ENCODE measurements at regions not wholly inside any gene's neighbourhood (a gene's known extent, or its start where the extent isn't known, plus 50 kb on each side); places are given as distances from the start of the nearest gene placed in this dataset.

- DNase-seq = no peak
Measured at GRCh38 chr15:25051399-25052154, 96.8 kb downstream of the SNRPN start.

DNA sequence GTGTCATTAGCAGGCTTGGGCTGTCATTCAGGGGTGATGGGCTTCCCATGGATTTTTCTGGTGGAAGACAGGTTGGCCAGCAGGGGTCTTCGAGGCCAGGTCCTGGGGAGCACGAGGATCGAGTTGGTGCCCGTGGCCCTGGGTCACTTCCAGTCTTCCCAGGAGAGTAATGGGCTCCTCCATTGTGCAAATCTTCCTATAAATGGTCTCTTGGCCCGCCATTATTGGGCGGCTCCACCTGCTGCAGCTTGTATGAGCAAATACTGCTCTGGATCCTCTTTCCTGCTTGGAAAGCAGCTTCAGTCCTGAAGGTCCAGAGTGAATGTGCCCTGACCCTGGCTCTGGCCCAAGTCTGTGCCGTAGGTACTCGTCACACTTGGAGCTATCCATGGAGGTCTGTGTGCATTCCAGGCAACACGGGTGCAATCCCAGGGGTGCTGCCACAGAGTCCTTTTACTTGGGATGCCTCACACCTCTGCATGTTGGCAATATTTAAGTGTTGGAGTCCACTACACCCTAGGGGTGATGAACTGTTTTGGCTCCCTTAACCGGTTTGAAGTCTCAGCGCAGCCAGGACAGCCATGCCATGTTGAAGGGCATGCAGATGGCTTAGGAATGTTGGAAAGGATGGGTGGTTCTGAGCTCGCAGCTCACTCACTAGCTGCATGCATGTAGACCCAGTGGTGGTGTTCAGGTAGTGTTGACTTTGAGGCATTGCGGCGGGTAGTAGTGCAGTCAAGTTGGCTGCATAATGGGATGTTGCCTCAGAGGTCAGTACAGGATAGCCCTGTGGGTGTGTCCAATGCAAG lies 97.6 kb downstream of the SNRPN start:
- DNase-seq = no peak

- no peak for DNase-seq
Measured at GRCh38 chr15:25053000-25053815, 98.4 kb downstream of the SNRPN start.

- DNase-seq = no peak
Measured at GRCh38 chr15:25054329-25054728, 99.5 kb downstream of the SNRPN start.

DNA sequence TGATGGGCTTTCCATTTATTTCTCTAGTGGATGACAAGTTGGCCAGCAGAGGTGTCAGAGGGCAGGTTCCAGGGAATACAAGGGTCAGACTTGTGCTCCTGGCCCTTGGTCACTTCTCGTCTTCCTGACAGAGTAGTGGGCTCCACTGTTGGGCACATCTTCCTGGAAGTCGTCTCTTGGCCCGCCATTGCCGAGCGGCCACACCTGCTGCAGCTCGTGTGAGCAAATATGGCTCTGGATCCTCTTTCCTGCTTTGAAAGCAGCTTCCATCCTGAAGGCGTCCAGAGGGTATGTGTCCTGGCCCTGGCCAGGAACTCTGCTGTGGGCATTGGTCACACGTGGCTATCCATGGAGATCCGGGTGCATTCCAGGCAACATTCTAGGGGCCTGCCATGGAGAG lies 100.2 kb downstream of the SNRPN start:
- DNase-seq = no peak

DNA sequence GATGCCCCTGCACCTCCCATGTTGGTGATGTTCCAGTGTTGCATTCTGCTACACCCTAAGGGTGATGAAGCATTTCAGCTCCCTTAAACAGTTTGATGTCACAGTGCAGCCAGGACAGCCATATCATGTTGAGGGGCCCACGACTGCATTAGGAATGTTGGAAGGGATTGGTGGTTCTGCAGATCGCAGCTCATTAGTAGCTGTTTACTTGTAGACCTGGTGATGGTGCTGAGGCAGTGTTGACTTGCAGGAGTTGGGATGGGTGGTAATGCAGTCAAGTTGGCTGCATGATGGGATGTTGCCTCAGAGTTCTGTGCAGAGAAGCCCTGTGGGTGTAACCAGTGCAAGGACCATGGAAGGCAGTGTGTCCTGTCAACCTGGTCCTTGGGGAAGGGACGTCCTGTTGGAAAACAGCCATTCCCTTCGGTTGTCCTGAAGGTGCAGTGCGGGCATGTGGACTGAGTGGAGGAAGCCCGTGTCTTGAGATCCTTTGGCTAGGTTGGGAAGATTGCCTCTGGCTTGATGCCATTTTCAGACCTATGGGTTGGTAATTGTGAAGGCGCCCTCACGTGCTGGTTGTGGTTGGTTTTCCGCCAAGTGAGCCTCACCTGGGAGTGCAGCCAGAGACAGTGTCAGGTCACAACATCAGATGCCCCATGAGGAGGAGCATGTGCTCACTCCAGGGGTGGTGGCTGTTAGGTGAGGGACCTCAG lies 100.7 kb downstream of the SNRPN start:
- DNase-seq = no peak

DNA sequence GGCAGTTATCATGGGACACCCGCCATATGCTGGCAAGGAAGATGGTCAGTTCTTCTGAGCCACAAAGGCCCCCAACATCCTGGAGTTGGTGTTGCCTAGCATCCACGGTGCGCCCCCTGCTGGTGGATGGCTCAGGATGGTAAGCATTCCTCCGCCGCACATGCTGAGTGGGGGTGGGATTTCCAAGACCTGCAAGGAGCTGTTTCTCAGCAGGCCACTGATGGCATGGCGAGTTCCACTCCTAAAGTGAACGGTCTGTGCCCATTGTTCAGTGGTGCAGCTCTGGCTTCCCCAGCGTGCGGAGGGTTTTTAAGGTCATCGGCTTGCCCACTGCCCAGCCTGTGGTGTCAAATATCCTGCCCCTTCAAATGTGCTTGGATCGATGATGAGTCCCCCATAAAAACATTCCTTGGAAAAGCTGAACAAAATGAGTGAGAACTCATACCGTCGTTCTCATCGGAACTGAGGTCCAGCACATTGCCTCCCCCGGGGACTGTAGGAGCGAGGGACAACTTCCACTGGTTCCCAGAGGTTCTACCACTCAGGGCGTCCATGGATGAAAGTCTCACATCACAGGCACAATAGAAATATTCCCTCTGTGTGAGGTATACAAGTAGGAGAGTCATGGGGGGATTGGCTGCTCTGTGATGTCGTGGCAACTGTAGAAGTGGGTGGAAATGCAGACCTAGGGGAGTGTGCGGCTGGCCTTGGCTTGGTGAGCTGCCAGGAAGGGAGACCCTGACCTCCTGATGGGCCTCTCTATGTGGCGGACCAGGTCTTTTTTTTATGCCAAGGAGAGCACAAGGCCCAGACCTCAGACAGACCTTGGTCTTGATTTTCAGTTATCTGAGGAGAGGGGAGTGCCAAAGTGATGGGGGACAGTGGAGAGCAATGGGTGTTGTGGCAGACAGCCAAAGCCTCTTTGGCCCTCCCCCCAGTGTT lies 102.0 kb downstream of the SNRPN start:
- DNase-seq = no peak

- no peak for DNase-seq
Measured at GRCh38 chr15:25057574-25057973, 102.8 kb downstream of the SNRPN start.

- no peak for DNase-seq
Measured at GRCh38 chr15:25058080-25058785, 103.4 kb downstream of the SNRPN start.

GRCh38 chr15:25059698-25060471 lies 105.1 kb downstream of the SNRPN start:
- no peak for DNase-seq

GRCh38 chr15:25060472-25060803 lies 105.7 kb downstream of the SNRPN start:
- no peak for DNase-seq

DNA sequence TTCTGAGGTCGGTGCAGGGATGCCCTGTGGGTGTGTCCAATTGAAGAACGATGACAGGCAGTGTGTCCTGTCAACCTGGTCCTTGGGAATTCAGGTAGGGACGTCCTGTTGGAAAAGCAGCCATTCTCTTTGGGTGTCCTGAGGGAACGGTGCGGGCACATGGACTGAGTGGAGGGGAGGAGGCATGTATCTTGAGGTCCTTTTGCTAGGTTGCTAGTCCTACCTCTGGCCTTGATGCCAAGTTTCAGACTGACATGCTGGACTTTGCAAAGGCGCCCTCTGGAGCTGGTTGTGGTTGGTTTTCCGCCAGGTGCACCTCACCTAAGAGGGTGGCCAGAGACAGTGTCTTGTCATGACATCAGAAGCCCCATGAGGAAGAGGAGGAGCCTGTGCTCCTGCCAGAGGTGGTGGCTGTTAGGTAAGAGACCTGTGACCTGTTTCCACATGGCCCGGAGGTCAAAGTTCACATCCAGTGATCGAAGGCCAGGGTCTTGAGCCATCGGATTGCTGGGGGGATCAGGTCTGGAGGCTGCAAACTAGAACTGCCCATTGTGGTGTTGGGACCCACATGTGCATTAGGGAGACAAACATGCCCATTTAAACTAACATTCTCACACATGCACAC lies 106.3 kb downstream of the SNRPN start:
- no peak for DNase-seq

- no peak for DNase-seq
Measured at GRCh38 chr15:25061808-25062550, 107.2 kb downstream of the SNRPN start.

- no peak for DNase-seq
Measured at GRCh38 chr15:25062551-25063430, 108.0 kb downstream of the SNRPN start.

DNA sequence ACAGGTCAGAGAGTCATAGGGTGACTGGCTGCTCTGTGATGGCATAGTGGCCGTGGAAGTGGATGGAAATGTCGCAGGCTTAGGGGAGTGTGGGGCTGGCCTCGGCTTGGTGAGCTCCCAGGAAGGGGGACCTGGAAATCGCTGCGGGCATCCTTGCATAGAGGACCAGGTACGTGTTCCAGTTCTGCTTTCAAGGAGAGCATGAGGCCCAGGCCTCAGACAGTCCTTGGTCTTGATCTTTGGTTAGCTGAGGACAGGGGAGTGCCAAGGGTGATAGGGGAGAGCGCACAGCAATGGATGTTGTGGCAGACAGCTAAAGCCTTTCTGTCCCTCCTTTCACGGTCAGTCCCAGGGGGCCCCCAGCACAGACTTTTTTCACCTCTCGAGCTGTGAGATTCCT lies 110.5 kb downstream of the SNRPN start:
- no peak for DNase-seq

DNA sequence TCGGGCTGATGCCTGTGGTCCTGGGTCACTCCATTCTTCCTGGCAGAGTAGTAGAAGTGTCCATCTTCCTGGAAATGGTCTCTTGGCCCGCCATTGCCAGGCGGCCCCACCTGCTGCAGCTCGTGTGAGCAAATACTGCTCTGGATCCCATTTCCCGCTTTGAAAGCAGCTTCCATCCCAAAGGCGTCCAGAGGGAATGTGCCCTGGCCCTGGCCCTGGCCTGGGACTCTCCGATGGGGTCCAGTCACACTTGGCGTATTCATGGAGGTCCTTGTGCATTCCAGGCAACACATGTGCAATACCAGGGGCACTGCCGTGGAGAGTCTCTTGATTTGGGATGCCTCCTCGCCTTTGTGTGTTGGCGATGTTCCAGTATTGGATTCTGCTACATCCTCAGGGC lies 111.1 kb downstream of the SNRPN start:
- DNase-seq = no peak

DNA sequence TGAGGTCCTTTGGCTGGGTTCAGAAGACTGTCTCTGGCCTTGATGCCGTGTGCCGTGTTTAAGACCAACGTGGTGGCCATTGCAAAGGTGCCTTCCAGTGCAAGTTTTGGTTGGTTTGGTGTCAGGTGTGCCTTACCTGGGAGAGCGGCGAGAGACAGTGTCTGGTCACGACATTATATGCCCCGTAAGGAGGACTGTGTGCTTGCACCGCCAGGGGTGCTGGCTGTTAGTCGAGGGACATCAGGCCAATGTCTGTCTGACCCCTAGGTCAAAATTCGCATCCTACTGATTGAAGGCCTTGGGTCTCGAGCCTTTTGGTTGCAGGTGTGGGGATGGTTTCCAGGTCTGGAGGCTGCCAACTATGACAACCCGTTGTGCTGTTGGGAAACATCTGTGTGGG lies 111.9 kb downstream of the SNRPN start:
- no peak for DNase-seq

DNA sequence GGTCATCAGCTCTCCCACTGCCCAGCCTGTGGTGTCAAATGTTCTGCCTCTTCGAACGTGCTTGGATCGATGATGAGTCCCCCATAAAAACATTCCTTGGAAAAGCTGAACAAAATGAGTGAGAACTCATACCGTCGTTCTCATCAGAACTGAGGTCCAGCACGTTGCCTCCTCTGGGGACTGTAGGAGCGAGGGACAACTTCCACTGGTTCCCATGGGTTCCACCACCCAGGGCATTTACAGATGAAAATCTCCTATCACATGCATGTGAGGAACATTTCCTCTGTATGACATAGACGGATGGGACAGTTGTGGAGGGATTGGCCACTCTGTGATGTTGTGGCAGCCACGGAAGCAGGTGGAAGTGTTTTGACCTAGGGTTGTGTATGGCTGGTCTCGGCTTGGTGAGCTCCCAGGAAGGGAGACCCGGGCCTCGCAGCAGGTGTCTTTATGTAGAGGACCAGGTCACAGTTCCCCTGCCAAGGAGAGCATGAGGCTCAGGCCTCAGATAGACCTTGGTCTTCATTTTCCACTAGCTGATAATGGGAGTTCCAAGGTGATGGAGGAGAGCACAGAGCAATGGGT lies 113.0 kb downstream of the SNRPN start:
- no peak for DNase-seq
